Stomach (tissue), 8 donors: ENCODE measurements at regions not wholly inside any gene's neighbourhood (a gene's known extent, or its start where the extent isn't known, plus 50 kb on each side); places are given as distances from the start of the nearest gene placed in this dataset.

ENCODE experiments used
- DNase-seq, 2 donors: peaks; one replicate each; pipeline versions ENCODE4 v3.0.0 to v3.0.0-alpha.2; 2013 to 2019
- H3K27ac ChIP-seq, 5 donors: fragments of 200-600 bp in 4 of 5; sonication (generic) in 4 of 5; one replicate each; pipeline ENCODE4 v1.5.1; 2013 to 2019; ENCODE audit warnings: mild to moderate bottlenecking in 1 of 5, moderate library complexity in 1 of 5
- H3K27me3 ChIP-seq, 3 donors: fragments of 200-600 bp; sonication (generic); one replicate each; pipeline ENCODE4 v1.5.1; 2017 to 2019; ENCODE audit warnings: mixed run types in 1 of 3
- H3K36me3 ChIP-seq, 4 donors: fragments of 200-600 bp; sonication (generic); 1 replicate in 3 of 4; 2 replicates in 1 of 4; pipeline ENCODE4 v1.5.1; 2016 to 2019
- H3K4me1 ChIP-seq, 4 donors: fragments of 200-600 bp; sonication (generic); one replicate each; pipeline ENCODE4 v1.5.1; 2016 to 2019
- H3K4me3 ChIP-seq, 4 donors: fragments of 200-600 bp; sonication (generic) in 3 of 4; one replicate each; pipeline ENCODE4 v1.5.1; 2016 to 2019; ENCODE audit warnings: mild to moderate bottlenecking in 1 of 4
- H3K9me3 ChIP-seq, 4 donors: fragments of 200-600 bp; sonication (generic); one replicate each; pipeline ENCODE4 v1.5.1; 2016 to 2019
- EP300 ChIP-seq: sonication (generic); formaldehyde crosslinking; IDR thresholded peaks from one replicate; pipeline ENCODE4 v1.6.1; 2017; ENCODE audit warnings: antibody characterized with exemption
- POLR2A ChIP-seq, 4 donors: fragments of 450-650 bp; IDR thresholded peaks; one replicate each; pipeline ENCODE4 v1.6.1; 2016; ENCODE audit warnings: antibody characterized with exemption in 4 of 4, control low read depth in 2 of 4, mild to moderate bottlenecking in 1 of 4, moderate library complexity in 1 of 4
- POLR2AphosphoS5 ChIP-seq, 3 donors: sonication (generic); formaldehyde crosslinking; IDR thresholded peaks; one replicate each; pipeline ENCODE4 v1.6.1; 2016; ENCODE audit warnings: antibody characterized with exemption in 3 of 3
- WGBS, 5 donors: extraction: QIAGEN DNeasy Blood & Tissue Kit in 3 of 5; methylation state at CpG; one replicate each; pipeline versions ENCODE4 v1.1.5 to v1.1.7; 2013 to 2018; 5-methylcytosine and 5-hydroxymethylcytosine counted together
- intact Hi-C: fragments of 100-400 bp; cut with DNase I; formaldehyde crosslinking; loops from one replicate; pipeline ENCODE4 v1.15.1; 2023; ENCODE audit warnings: low total_unique reads
- TF ChIP-seq, protein P1 (sequence below), 7 experiments: fragments of 450-650 bp in 4 of 7; fragments of 200-600 bp in 3 of 7; sonication (generic) in 3 of 7; IDR thresholded peaks; one replicate each; pipeline ENCODE4 v1.5.1; 2016 to 2019; ENCODE audit warnings: antibody characterized with exemption in 7 of 7, control low read depth in 2 of 7, mild to moderate bottlenecking in 1 of 7
- donor health status: healthy with polysubstance abuse.
- donor health status: Bipolar disorder and iron deficiency.
- donor health status: healthy.

GRCh38 chr5:39674209-39675082, 249.7 kb upstream of the DAB2 start:
- 73 to 80% (median 78%) methylated on average over 2 of the region's 2 CpGs for WGBS, 5 donors
- Histone ChIP-seq H3K4me3 (no peak overlapping the region), H3K27ac (no peak overlapping the region), H3K27me3 (no peaks in the 10 kb centered on the region), H3K36me3 (no peaks in the 10 kb centered on the region), H3K9me3 (no peaks in the 10 kb centered on the region), H3K4me1 (no peaks in the 10 kb centered on the region)
- no peak for DNase-seq
- TF ChIP-seq, protein P1, sequence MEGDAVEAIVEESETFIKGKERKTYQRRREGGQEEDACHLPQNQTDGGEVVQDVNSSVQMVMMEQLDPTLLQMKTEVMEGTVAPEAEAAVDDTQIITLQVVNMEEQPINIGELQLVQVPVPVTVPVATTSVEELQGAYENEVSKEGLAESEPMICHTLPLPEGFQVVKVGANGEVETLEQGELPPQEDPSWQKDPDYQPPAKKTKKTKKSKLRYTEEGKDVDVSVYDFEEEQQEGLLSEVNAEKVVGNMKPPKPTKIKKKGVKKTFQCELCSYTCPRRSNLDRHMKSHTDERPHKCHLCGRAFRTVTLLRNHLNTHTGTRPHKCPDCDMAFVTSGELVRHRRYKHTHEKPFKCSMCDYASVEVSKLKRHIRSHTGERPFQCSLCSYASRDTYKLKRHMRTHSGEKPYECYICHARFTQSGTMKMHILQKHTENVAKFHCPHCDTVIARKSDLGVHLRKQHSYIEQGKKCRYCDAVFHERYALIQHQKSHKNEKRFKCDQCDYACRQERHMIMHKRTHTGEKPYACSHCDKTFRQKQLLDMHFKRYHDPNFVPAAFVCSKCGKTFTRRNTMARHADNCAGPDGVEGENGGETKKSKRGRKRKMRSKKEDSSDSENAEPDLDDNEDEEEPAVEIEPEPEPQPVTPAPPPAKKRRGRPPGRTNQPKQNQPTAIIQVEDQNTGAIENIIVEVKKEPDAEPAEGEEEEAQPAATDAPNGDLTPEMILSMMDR (IDR thresholded peaks at IDR 0.05): no peak
- TF ChIP-seq POLR2A (IDR thresholded peaks at IDR 0.05): no peak
- TF ChIP-seq POLR2AphosphoS5 (IDR thresholded peaks at IDR 0.05): no peak
- no peak for TF ChIP-seq EP300
- intact Hi-C loops: no loop called here

GRCh38 chr5:39671561-39671961, 246.8 kb upstream of the DAB2 start:
- 34 to 47% (median 39%) methylated on average over 1 of the region's 1 CpG for WGBS, 5 donors
- H3K4me1 ChIP-seq: no peaks in the 10 kb centered on the region
- no peak for DNase-seq

GRCh38 chr5:39670955-39671354, 246.2 kb upstream of the DAB2 start:
- Histone ChIP-seq H3K27me3 (no peaks in the 10 kb centered on the region), H3K27ac (no peak overlapping the region), H3K36me3 (no peaks in the 10 kb centered on the region), H3K4me1 (no peaks in the 10 kb centered on the region), H3K9me3 (no peaks in the 10 kb centered on the region), H3K4me3 (no peak overlapping the region)
- DNase-seq: no peak
- intact Hi-C loops: no loop called here
- TF ChIP-seq EP300: no peak
- TF ChIP-seq, protein P1 (IDR thresholded peaks at IDR 0.05): no peak
- no peak for TF ChIP-seq POLR2A (IDR thresholded peaks at IDR 0.05)

More at GRCh38 chr5:39671561-39671961, 246.8 kb upstream of the DAB2 start:
- H3K27me3 ChIP-seq: no peaks in the 10 kb centered on the region
- no peak overlapping the region for H3K27ac ChIP-seq
- intact Hi-C loops: no loop called here
- TF ChIP-seq POLR2A (IDR thresholded peaks at IDR 0.05) (no peak), EP300 (no peak), POLR2AphosphoS5 (IDR thresholded peaks at IDR 0.05) (no peak)
- TF ChIP-seq, protein P1 (IDR thresholded peaks at IDR 0.05): no peak
- no peaks in the 10 kb centered on the region for H3K36me3 ChIP-seq
- H3K9me3 ChIP-seq: no peaks in the 10 kb centered on the region
- no peak overlapping the region for H3K4me3 ChIP-seq

- intact Hi-C loops: no loop called here
- TF ChIP-seq, protein P1 (IDR thresholded peaks at IDR 0.05): no peak
- no peak for TF ChIP-seq POLR2A (IDR thresholded peaks at IDR 0.05)
- TF ChIP-seq EP300: no peak
- no peak for TF ChIP-seq POLR2AphosphoS5 (IDR thresholded peaks at IDR 0.05)
- no peak overlapping the region for H3K4me3 ChIP-seq
- WGBS, 5 donors: 90 to 95% (median 92%) methylated on average over 6 of the region's 6 CpGs
- no peak for DNase-seq
- H3K9me3 ChIP-seq: no peaks in the 10 kb centered on the region
- H3K27me3 ChIP-seq: no peaks in the 10 kb centered on the region
- no peaks in the 10 kb centered on the region for H3K36me3 ChIP-seq
- H3K4me1 ChIP-seq: no peaks in the 10 kb centered on the region
- no peak overlapping the region for H3K27ac ChIP-seq
These were observed 245.6 kb upstream of the DAB2 start for GRCh38 chr5:39670391-39670790.
